Thyroid gland (tissue), 4 donors: ENCODE measurements at regions not wholly inside any gene's neighbourhood (a gene's known extent, or its start where the extent isn't known, plus 50 kb on each side); places are given as distances from the start of the nearest gene placed in this dataset.

Experiments used
- POLR2A ChIP-seq, 2 donors: fragments of 450-650 bp; IDR thresholded peaks; one replicate each; pipeline ENCODE4 v1.6.1; 2017; ENCODE audit warnings: antibody characterized with exemption in 2 of 2, mild to moderate bottlenecking in 2 of 2, moderate library complexity in 1 of 2
- TF ChIP-seq, protein P1 (sequence below), 6 experiments: fragments of 200-600 bp in 3 of 6; fragments of 450-650 bp in 3 of 6; sonication (generic) in 3 of 6; IDR thresholded peaks; one replicate each; pipeline ENCODE4 v1.5.1; 2016 to 2019; ENCODE audit warnings: antibody characterized with exemption in 6 of 6, mild to moderate bottlenecking in 2 of 6, inconsistent platforms in 1 of 6, moderate library complexity in 1 of 6

DNA sequence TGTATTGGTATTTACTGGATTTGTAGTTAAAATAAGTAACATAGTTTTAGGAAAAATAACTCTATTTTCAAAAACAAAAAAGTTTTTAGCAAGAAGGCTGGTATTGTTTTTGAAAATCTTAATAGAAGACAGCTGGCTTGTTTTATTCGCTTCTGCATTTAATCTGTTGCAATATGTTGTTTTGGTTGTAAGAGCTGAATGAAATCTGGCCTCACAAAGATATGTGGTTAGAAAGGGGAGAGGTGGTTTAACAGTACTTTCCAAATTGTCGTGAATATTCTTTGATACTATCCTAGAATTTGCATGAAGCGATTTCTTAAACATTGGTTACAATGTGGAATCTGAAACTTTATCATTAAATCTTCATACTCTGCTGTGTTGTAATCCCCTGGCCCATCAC, 355.9 kb upstream of the FZD8 start:
- TF ChIP-seq, protein P1, sequence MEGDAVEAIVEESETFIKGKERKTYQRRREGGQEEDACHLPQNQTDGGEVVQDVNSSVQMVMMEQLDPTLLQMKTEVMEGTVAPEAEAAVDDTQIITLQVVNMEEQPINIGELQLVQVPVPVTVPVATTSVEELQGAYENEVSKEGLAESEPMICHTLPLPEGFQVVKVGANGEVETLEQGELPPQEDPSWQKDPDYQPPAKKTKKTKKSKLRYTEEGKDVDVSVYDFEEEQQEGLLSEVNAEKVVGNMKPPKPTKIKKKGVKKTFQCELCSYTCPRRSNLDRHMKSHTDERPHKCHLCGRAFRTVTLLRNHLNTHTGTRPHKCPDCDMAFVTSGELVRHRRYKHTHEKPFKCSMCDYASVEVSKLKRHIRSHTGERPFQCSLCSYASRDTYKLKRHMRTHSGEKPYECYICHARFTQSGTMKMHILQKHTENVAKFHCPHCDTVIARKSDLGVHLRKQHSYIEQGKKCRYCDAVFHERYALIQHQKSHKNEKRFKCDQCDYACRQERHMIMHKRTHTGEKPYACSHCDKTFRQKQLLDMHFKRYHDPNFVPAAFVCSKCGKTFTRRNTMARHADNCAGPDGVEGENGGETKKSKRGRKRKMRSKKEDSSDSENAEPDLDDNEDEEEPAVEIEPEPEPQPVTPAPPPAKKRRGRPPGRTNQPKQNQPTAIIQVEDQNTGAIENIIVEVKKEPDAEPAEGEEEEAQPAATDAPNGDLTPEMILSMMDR (IDR thresholded peaks at IDR 0.05), result no peak
- no peak for TF ChIP-seq POLR2A (IDR thresholded peaks at IDR 0.05)
